ENCODE measurements at regions not wholly inside any gene's neighbourhood (a gene's known extent, or its start where the extent isn't known, plus 50 kb on each side); places are given as distances from the start of the nearest gene placed in this dataset.

DNA sequence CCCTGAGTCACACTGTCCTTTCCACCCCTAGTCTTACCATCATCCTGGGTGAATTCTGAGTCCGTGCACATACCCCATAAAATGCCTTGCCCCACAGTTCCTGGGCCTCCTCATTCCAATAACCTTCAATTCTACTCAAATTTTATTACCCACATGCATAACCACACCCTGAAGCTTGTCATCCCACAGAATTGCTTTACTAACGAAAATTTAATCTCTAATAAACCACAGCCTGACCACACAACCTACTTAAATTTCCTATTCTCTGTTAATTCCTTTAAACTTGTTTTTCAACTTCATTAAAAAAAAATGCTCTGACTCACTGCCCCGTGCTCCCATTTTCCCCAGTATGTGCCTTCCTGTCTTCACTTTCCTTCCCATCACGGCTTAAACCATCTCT, 205.9 kb downstream of the PHLDA1 start:
- Histone ChIP-seq H3K36me3 (ENCODE audit: control insufficient read depth in 2 of 2, insufficient read depth in 1 of 2, low read length in 2 of 2) (no peaks in the 10 kb centered on the region), H3K27ac (ENCODE audit: extremely low read depth, low read depth, low read length) (no peak overlapping the region), H3K9me3 (ENCODE audit: control insufficient read depth, insufficient read depth, low read depth, low read length) (no peaks in the 10 kb centered on the region), H3K4me1 (ENCODE audit: control insufficient read depth, insufficient read depth, low read length) (peaks cover 12% of the 10 kb centered on the region; the same call in 1 of the 2 replicates), H3K4me3 (ENCODE audit: low read depth, low read length) (no peak overlapping the region)
- TF ChIP-seq ZEB2 (tag by site-specific recombination; IDR thresholded peaks at IDR 0.05) (no peak), SP7 (tag by site-specific recombination; IDR thresholded peaks at IDR 0.05) (peak; percentile 58), ZNF658 (tag by site-specific recombination; IDR thresholded peaks at IDR 0.05) (no peak), HOXD13 (CRISPR knock-in tag; IDR thresholded peaks at IDR 0.05; ENCODE audit: borderline replicate concordance) (peak; percentile 84), ZBTB20 (tag by site-specific recombination; IDR thresholded peaks at IDR 0.05) (0 out of 2 replicates have a peak, but pooled peaks have one; percentile 52), ZNF843 (tag by site-specific recombination; IDR thresholded peaks at IDR 0.05) (0 out of 2 replicates have a peak, but pooled peaks have one; percentile 48), ZSCAN30 (tag by site-specific recombination; IDR thresholded peaks at IDR 0.05) (no peak), ZNF514 (tag by site-specific recombination; IDR thresholded peaks at IDR 0.05) (no peak), ZNF585B (tag by site-specific recombination; IDR thresholded peaks at IDR 0.05) (0 out of 2 replicates have a peak, but pooled peaks have one; percentile 17), ZFHX2 (tag by site-specific recombination; conservative IDR thresholded peaks at IDR 0.05) (peak; percentile 26), ZXDB (tag by site-specific recombination; IDR thresholded peaks at IDR 0.05) (0 out of 2 replicates have a peak, but pooled peaks have one; percentile 46), ZBTB17 (tag by site-specific recombination; IDR thresholded peaks at IDR 0.05) (no peak), EGR2 (tag by site-specific recombination; IDR thresholded peaks at IDR 0.05; ENCODE audit: low read depth) (peak; percentile 14; the same call in 1 of the 2 replicates), ZNF335 (tag by site-specific recombination; conservative IDR thresholded peaks at IDR 0.05) (no peak), KLF9 (tag by site-specific recombination; IDR thresholded peaks at IDR 0.05; ENCODE audit: low read depth) (peak; percentile 28; the same call in 1 of the 2 replicates), KLF1 (tag by site-specific recombination; IDR thresholded peaks at IDR 0.05) (peak; percentile 56; the same call in 1 of the 2 replicates)
- TF ChIP-seq, protein P1, sequence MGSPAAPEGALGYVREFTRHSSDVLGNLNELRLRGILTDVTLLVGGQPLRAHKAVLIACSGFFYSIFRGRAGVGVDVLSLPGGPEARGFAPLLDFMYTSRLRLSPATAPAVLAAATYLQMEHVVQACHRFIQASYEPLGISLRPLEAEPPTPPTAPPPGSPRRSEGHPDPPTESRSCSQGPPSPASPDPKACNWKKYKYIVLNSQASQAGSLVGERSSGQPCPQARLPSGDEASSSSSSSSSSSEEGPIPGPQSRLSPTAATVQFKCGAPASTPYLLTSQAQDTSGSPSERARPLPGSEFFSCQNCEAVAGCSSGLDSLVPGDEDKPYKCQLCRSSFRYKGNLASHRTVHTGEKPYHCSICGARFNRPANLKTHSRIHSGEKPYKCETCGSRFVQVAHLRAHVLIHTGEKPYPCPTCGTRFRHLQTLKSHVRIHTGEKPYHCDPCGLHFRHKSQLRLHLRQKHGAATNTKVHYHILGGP (tag by site-specific recombination; IDR thresholded peaks at IDR 0.05), result 0 out of 2 replicates have a peak, but pooled peaks have one; percentile 5
- TF ChIP-seq, protein P2, sequence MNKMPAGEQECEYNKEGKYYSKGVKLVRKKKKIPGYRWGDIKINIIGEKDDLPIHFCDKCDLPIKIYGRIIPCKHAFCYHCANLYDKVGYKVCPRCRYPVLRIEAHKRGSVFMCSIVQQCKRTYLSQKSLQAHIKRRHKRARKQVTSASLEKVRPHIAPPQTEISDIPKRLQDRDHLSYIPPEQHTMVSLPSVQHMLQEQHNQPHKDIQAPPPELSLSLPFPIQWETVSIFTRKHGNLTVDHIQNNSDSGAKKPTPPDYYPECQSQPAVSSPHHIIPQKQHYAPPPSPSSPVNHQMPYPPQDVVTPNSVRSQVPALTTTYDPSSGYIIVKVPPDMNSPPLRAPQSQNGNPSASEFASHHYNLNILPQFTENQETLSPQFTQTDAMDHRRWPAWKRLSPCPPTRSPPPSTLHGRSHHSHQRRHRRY (tag by site-specific recombination; IDR thresholded peaks at IDR 0.05), result no peak
- TF ChIP-seq, protein P3, sequence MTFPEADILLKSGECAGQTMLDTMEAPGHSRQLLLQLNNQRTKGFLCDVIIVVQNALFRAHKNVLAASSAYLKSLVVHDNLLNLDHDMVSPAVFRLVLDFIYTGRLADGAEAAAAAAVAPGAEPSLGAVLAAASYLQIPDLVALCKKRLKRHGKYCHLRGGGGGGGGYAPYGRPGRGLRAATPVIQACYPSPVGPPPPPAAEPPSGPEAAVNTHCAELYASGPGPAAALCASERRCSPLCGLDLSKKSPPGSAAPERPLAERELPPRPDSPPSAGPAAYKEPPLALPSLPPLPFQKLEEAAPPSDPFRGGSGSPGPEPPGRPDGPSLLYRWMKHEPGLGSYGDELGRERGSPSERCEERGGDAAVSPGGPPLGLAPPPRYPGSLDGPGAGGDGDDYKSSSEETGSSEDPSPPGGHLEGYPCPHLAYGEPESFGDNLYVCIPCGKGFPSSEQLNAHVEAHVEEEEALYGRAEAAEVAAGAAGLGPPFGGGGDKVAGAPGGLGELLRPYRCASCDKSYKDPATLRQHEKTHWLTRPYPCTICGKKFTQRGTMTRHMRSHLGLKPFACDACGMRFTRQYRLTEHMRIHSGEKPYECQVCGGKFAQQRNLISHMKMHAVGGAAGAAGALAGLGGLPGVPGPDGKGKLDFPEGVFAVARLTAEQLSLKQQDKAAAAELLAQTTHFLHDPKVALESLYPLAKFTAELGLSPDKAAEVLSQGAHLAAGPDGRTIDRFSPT (tag by site-specific recombination; IDR thresholded peaks at IDR 0.05), result peak; percentile 56; the same call in 1 of the 2 replicates
- TF ChIP-seq, protein P4, sequence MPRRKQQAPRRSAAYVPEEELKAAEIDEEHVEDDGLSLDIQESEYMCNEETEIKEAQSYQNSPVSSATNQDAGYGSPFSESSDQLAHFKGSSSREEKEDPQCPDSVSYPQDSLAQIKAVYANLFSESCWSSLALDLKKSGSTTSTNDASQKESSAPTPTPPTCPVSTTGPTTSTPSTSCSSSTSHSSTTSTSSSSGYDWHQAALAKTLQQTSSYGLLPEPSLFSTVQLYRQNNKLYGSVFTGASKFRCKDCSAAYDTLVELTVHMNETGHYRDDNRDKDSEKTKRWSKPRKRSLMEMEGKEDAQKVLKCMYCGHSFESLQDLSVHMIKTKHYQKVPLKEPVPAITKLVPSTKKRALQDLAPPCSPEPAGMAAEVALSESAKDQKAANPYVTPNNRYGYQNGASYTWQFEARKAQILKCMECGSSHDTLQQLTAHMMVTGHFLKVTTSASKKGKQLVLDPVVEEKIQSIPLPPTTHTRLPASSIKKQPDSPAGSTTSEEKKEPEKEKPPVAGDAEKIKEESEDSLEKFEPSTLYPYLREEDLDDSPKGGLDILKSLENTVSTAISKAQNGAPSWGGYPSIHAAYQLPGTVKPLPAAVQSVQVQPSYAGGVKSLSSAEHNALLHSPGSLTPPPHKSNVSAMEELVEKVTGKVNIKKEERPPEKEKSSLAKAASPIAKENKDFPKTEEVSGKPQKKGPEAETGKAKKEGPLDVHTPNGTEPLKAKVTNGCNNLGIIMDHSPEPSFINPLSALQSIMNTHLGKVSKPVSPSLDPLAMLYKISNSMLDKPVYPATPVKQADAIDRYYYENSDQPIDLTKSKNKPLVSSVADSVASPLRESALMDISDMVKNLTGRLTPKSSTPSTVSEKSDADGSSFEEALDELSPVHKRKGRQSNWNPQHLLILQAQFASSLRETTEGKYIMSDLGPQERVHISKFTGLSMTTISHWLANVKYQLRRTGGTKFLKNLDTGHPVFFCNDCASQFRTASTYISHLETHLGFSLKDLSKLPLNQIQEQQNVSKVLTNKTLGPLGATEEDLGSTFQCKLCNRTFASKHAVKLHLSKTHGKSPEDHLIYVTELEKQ (tag by site-specific recombination; IDR thresholded peaks at IDR 0.05; ENCODE audit: borderline replicate concordance), result peak; percentile 22; the same call in 1 of the 2 replicates
- TF ChIP-seq, protein P5, sequence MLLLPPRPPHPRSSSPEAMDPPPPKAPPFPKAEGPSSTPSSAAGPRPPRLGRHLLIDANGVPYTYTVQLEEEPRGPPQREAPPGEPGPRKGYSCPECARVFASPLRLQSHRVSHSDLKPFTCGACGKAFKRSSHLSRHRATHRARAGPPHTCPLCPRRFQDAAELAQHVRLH (tag by site-specific recombination; IDR thresholded peaks at IDR 0.05), result 0 out of 2 replicates have a peak, but pooled peaks have one; percentile 36
- ChIA-PET CTCF (no interaction called here), POLR2A (interaction anchor here (1.1 kb wide), 1 partner anchor 206 kb away, joined by 3 read pairs; the partner anchor contains the start of gene PHLDA1)
